NCI-H2107 treated with DMSO at 0.1 percent for 48 hours (cell line): ENCODE measurements at regions not wholly inside any gene's neighbourhood (a gene's known extent, or its start where the extent isn't known, plus 50 kb on each side); places are given as distances from the start of the nearest gene placed in this dataset.

ENCODE experiments used
- DNase-seq: peaks from one replicate; lab custom pipeline; 2025; ENCODE audit not compliant: unreplicated experiment; lab: John Stamatoyannopoulos, UW

GRCh38 chr10:130778166-130778545, 533.4 kb downstream of the TCERG1L start:
- DNase-seq: no peak

GRCh38 chr10:130780763-130781162, 530.8 kb downstream of the TCERG1L start:
- DNase-seq: no peak

GRCh38 chr10:130781206-130781605, 530.3 kb downstream of the TCERG1L start:
- no peak for DNase-seq

- DNase-seq: no peak
Measured at GRCh38 chr10:130781623-130782022, 529.9 kb downstream of the TCERG1L start.

GRCh38 chr10:130782467-130782866, 529.1 kb downstream of the TCERG1L start:
- no peak for DNase-seq

GRCh38 chr10:130784326-130784725, 527.2 kb downstream of the TCERG1L start:
- DNase-seq: no peak

- no peak for DNase-seq
Measured at GRCh38 chr10:130786365-130786966, 525.1 kb downstream of the TCERG1L start.

- no peak for DNase-seq
Measured at GRCh38 chr10:130787243-130787642, 524.3 kb downstream of the TCERG1L start.

GRCh38 chr10:130787821-130788220, 523.7 kb downstream of the TCERG1L start:
- no peak for DNase-seq

GRCh38 chr10:130790339-130790738, 521.2 kb downstream of the TCERG1L start:
- no peak for DNase-seq

- DNase-seq: no peak
Measured at GRCh38 chr10:130792096-130792845, 519.2 kb downstream of the TCERG1L start.

GRCh38 chr10:130795819-130796218, 515.7 kb downstream of the TCERG1L start:
- DNase-seq: no peak

GRCh38 chr10:130799532-130799931, 512.0 kb downstream of the TCERG1L start:
- DNase-seq: no peak

- no peak for DNase-seq
Measured at GRCh38 chr10:130800281-130800680, 511.2 kb downstream of the TCERG1L start.

GRCh38 chr10:130801276-130801675, 510.2 kb downstream of the TCERG1L start:
- DNase-seq: no peak

GRCh38 chr10:130801784-130802183, 509.7 kb downstream of the TCERG1L start:
- no peak for DNase-seq

GRCh38 chr10:130802301-130802700, 509.2 kb downstream of the TCERG1L start:
- DNase-seq: no peak

- DNase-seq: no peak
Measured at GRCh38 chr10:130804281-130804680, 507.2 kb downstream of the TCERG1L start.

- DNase-seq: no peak
Measured at GRCh38 chr10:130804778-130805634, 506.5 kb downstream of the TCERG1L start.

- DNase-seq: no peak
Measured at GRCh38 chr10:130805635-130806030, 505.9 kb downstream of the TCERG1L start.

- DNase-seq: no peak
Measured at GRCh38 chr10:130806426-130806825, 505.1 kb downstream of the TCERG1L start.

GRCh38 chr10:130807096-130807495, 504.4 kb downstream of the TCERG1L start:
- DNase-seq: no peak
